ENCODE measurements at regions not wholly inside any gene's neighbourhood (a gene's known extent, or its start where the extent isn't known, plus 50 kb on each side); places are given as distances from the start of the nearest gene placed in this dataset.

GRCh38 chr20:53681352-53682212 lies 87.9 kb upstream of the ZNF217 start:
- Histone ChIP-seq H3K9me3 (ENCODE audit: low read depth) (no peaks in the 10 kb centered on the region), H3K4me3 (no peak overlapping the region), H3K27me3 (no peaks in the 10 kb centered on the region), H3K4me1 (ENCODE audit: low read depth) (peaks cover 31% of the 10 kb centered on the region), H3K36me3 (no peaks in the 10 kb centered on the region), H3K27ac (no peak overlapping the region)
- no peak for DNase-seq (ENCODE audit: low read depth in 1 of 2, low spot score in 1 of 2)
- TF ChIP-seq CTCF (IDR thresholded peaks at IDR 0.05; ENCODE audit: low read depth, low read length): no peak

GRCh38 chr20:53679597-53680309 lies 86.1 kb upstream of the ZNF217 start:
- no peak for DNase-seq (ENCODE audit: low read depth in 1 of 2, low spot score in 1 of 2)

GRCh38 chr20:53678990-53679596 lies 85.5 kb upstream of the ZNF217 start:
- Histone ChIP-seq H3K9me3 (ENCODE audit: low read depth) (no peaks in the 10 kb centered on the region), H3K4me3 (no peak overlapping the region), H3K4me1 (ENCODE audit: low read depth) (peaks cover 31% of the 10 kb centered on the region), H3K27me3 (no peaks in the 10 kb centered on the region), H3K27ac (peak overlapping the region; percentile 65), H3K36me3 (no peaks in the 10 kb centered on the region)
- DNase-seq (ENCODE audit: low read depth in 1 of 2, low spot score in 1 of 2): peak in 1 of 2 donors; percentile 51
- no peak for TF ChIP-seq CTCF (IDR thresholded peaks at IDR 0.05; ENCODE audit: low read depth, low read length)

More at GRCh38 chr20:53679597-53680309, 86.1 kb upstream of the ZNF217 start:
- Histone ChIP-seq H3K36me3 (no peaks in the 10 kb centered on the region), H3K9me3 (ENCODE audit: low read depth) (no peaks in the 10 kb centered on the region), H3K4me1 (ENCODE audit: low read depth) (peaks cover 31% of the 10 kb centered on the region), H3K27me3 (no peaks in the 10 kb centered on the region), H3K4me3 (no peak overlapping the region), H3K27ac (peak overlapping the region; percentile 65)
- no peak for TF ChIP-seq CTCF (IDR thresholded peaks at IDR 0.05; ENCODE audit: low read depth, low read length)

- TF ChIP-seq CTCF (IDR thresholded peaks at IDR 0.05; ENCODE audit: low read depth, low read length): peak; percentile 7
These were observed 84.8 kb upstream of the ZNF217 start for GRCh38 chr20:53678315-53678989.

More at GRCh38 chr20:53678315-53678989, 84.8 kb upstream of the ZNF217 start:
- H3K27ac ChIP-seq: peak overlapping the region; percentile 5
- H3K27me3 ChIP-seq: no peaks in the 10 kb centered on the region
- H3K4me1 ChIP-seq (ENCODE audit: low read depth): peaks cover 31% of the 10 kb centered on the region
- no peak overlapping the region for H3K4me3 ChIP-seq
- no peaks in the 10 kb centered on the region for H3K36me3 ChIP-seq
- peak in 1 of 2 donors; percentile 24 for DNase-seq (ENCODE audit: low read depth in 1 of 2, low spot score in 1 of 2)
- no peaks in the 10 kb centered on the region for H3K9me3 ChIP-seq (ENCODE audit: low read depth)
